Embryonic facial prominence (tissue), 1 donor: ENCODE measurements at regions not wholly inside any gene's neighbourhood (a gene's known extent, or its start where the extent isn't known, plus 50 kb on each side); places are given as distances from the start of the nearest gene placed in this dataset.
"Not testable (repeated sequence)": the region's sequence is repeated elsewhere in the genome, so short reads cannot be mapped to it uniquely, and the experiment has no call there.

ENCODE experiments used
- DNase-seq: peaks from one replicate; pipeline ENCODE4 v3.0.0-alpha.2; 2016; ENCODE audit errors: extremely low spot score

- no peak for DNase-seq
These were observed 105.7 kb upstream of the PHACTR1 start for GRCh38 chr6:12610862-12611261.

GRCh38 chr6:12613811-12614210, 102.8 kb upstream of the PHACTR1 start:
- DNase-seq, result no peak

- DNase-seq, result no peak
These were observed 102.1 kb upstream of the PHACTR1 start for GRCh38 chr6:12614456-12614855.

- DNase-seq, result no peak
These were observed 98.3 kb upstream of the PHACTR1 start for GRCh38 chr6:12618296-12618695.

GRCh38 chr6:12621754-12622153, 94.8 kb upstream of the PHACTR1 start:
- DNase-seq, result no peak

GRCh38 chr6:12622566-12622965, 94.0 kb upstream of the PHACTR1 start:
- no peak for DNase-seq

- peak; percentile 39 for DNase-seq
These were observed 92.3 kb upstream of the PHACTR1 start for GRCh38 chr6:12624142-12624837.

- DNase-seq, result no peak
These were observed 89.5 kb upstream of the PHACTR1 start for GRCh38 chr6:12627053-12627452.

- DNase-seq, result no peak
These were observed 88.2 kb upstream of the PHACTR1 start for GRCh38 chr6:12628327-12628726.

- not testable (repeated sequence) for DNase-seq
These were observed 82.8 kb upstream of the PHACTR1 start for GRCh38 chr6:12633746-12634145.

- DNase-seq, result no peak
These were observed 81.2 kb upstream of the PHACTR1 start for GRCh38 chr6:12635375-12635774.

- no peak for DNase-seq
These were observed 80.8 kb upstream of the PHACTR1 start for GRCh38 chr6:12635813-12636212.

GRCh38 chr6:12636336-12636735, 80.2 kb upstream of the PHACTR1 start:
- DNase-seq, result no peak

- no peak for DNase-seq
These were observed 78.5 kb upstream of the PHACTR1 start for GRCh38 chr6:12637960-12638641.

- no peak for DNase-seq
These were observed 76.1 kb upstream of the PHACTR1 start for GRCh38 chr6:12640438-12640837.

GRCh38 chr6:12641785-12642184, 74.8 kb upstream of the PHACTR1 start:
- not testable (repeated sequence) for DNase-seq

GRCh38 chr6:12645941-12646340, 70.6 kb upstream of the PHACTR1 start:
- no peak for DNase-seq

GRCh38 chr6:12648171-12648570, 68.4 kb upstream of the PHACTR1 start:
- no peak for DNase-seq

GRCh38 chr6:12649325-12649724, 67.2 kb upstream of the PHACTR1 start:
- no peak for DNase-seq

GRCh38 chr6:12653486-12653885, 63.1 kb upstream of the PHACTR1 start:
- DNase-seq, result no peak

- DNase-seq, result no peak
These were observed 62.5 kb upstream of the PHACTR1 start for GRCh38 chr6:12654107-12654506.

GRCh38 chr6:12654514-12654913, 62.1 kb upstream of the PHACTR1 start:
- DNase-seq, result no peak

GRCh38 chr6:12656906-12657305, 59.7 kb upstream of the PHACTR1 start:
- no peak for DNase-seq

- no peak for DNase-seq
These were observed 58.7 kb upstream of the PHACTR1 start for GRCh38 chr6:12657884-12658283.
